Kasumi-1 (cell line): ENCODE measurements at regions not wholly inside any gene's neighbourhood (a gene's known extent, or its start where the extent isn't known, plus 50 kb on each side); places are given as distances from the start of the nearest gene placed in this dataset.
A peak's percentile ranks its signal among the peaks of the same experiment; 100 is the strongest.

Experiments used
- DNase-seq, 2 experiments: peaks; one replicate each; lab custom pipeline; 2025; lab: John Stamatoyannopoulos, UW

- DNase-seq, result no peak
Measured at GRCh38 chr3:72155391-72156064, 370.6 kb upstream of the PROK2 start.

GRCh38 chr3:72154391-72155335, 369.7 kb upstream of the PROK2 start:
- no peak for DNase-seq

- DNase-seq, result no peak
Measured at GRCh38 chr3:72153477-72154314, 368.7 kb upstream of the PROK2 start.

- DNase-seq, result no peak
Measured at GRCh38 chr3:72152551-72153476, 367.9 kb upstream of the PROK2 start.

- DNase-seq, result no peak
Measured at GRCh38 chr3:72151465-72152238, 366.7 kb upstream of the PROK2 start.

GRCh38 chr3:72150634-72151412, 365.9 kb upstream of the PROK2 start:
- DNase-seq, result no peak

GRCh38 chr3:72149645-72150300, 364.8 kb upstream of the PROK2 start:
- DNase-seq, result no peak

- DNase-seq, result no peak
Measured at GRCh38 chr3:72147600-72147999, 362.7 kb upstream of the PROK2 start.

GRCh38 chr3:72145506-72146380, 360.8 kb upstream of the PROK2 start:
- no peak for DNase-seq

GRCh38 chr3:72144773-72145505, 360.0 kb upstream of the PROK2 start:
- peak; percentile 89 to 91 for DNase-seq

- DNase-seq, result peak in 1 of 2 experiments; percentile 13
Measured at GRCh38 chr3:72143966-72144717, 359.2 kb upstream of the PROK2 start.

GRCh38 chr3:72143322-72143721, 358.4 kb upstream of the PROK2 start:
- no peak for DNase-seq

- DNase-seq, result no peak
Measured at GRCh38 chr3:72142028-72142427, 357.1 kb upstream of the PROK2 start.

GRCh38 chr3:72141264-72141663, 356.3 kb upstream of the PROK2 start:
- peak; percentile 10 to 18 for DNase-seq

- no peak for DNase-seq
Measured at GRCh38 chr3:72139316-72139715, 354.4 kb upstream of the PROK2 start.
